ENCODE measurements at regions not wholly inside any gene's neighbourhood (a gene's known extent, or its start where the extent isn't known, plus 50 kb on each side); places are given as distances from the start of the nearest gene placed in this dataset.
A peak's percentile ranks its signal among the peaks of the same experiment; 100 is the strongest.

- peak in 1 of 3 donors; percentile 6 for DNase-seq
Observed at GRCh38 chr2:121969766-121970639, 214.6 kb downstream of the TSN start.

DNA sequence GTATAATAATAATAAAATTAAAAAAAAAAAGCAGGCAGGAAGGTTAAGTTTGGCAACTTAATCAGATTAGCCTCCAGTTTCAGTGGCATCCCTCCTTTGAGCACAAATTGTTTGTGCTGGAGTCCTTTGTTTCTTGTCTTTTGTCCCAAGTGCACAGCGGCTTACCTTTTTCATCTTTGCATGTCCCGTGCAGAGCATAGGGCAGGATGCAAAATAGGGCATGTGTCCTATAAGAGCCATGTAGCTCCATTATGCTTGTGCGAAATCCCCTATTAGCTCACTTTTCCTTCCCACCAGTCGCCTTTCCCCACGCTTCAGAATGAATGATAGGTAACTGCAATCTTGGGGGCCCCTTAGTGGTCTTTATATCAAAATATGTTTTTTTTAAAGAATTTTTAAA, 216.8 kb downstream of the TSN start:
- DNase-seq: no peak

DNA sequence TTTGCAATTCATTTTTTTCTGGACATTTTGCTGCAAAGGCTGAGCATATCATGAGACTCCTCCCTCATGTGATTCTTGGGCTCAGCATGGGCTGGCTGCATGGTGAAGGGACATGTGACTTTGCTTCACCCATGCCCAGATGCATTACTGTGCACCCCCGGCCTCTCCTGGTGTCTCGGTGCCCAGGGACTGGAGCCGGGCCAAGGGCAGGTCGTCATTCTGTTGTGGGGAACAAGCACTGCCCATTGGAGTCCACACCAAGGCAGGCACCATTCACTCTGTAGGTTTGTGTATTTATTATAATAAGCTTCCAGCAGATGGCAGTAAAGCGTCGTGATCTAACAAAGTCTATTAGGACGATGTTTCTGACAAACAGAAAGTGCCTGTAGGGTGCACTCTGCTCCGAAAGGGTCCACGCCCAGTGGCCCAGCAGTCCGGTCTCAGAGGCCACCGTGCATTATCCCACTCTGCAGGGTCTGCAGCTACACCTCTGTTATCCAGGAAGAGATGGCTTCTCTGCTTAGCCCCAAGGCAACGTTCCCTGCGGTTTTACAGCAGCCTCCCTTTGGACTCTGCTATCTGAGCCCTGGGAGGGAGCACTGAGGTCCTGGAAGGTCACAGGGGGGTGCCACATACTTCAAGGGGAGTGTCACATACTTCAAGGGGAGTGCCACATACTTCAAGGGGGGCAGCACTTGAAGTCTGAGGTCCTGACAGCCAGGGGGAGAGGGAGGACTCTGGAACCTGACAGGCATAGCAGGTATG, 219.6 kb downstream of the TSN start:
- DNase-seq: peak; percentile 88 to 93 (median 90)

DNA sequence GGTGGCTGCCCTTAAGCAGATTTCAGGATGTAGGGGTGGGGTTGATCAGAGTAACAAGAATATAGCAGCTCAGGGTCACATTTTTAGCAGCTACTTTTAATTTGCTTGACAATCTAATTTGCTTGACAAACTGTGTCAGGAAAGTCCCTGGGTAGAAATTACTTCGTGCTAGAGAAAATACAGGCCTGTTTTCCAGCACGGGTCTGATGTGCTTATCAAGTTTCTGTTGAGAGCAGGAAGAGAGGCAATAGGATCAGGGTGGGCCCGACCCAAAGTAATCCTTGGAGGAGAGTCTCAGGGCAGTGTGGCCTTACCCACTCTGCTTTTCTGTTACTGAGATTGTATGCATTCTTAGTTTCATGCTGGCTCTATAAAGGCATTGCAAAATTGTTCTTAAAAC, 221.5 kb downstream of the TSN start:
- no peak for DNase-seq

DNA sequence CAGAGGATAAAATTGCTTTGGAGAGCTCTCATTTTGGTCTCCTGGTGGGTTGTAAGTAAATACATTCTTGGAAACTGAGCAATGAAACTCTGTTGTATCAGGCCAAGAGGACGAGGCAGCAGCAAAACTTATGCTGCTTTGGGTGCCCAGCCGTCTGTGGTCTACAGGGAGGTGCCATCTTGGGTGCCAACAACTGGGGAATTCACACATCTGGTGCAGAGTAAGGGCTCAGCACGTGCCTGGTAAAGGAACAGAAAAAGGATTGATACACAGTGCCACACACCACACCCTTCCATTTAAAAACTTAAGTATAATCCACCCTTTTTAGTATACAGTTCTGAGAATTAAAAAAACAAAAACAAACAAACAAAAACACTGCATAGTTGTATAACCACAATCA, 221.9 kb downstream of the TSN start:
- DNase-seq: no peak

DNA sequence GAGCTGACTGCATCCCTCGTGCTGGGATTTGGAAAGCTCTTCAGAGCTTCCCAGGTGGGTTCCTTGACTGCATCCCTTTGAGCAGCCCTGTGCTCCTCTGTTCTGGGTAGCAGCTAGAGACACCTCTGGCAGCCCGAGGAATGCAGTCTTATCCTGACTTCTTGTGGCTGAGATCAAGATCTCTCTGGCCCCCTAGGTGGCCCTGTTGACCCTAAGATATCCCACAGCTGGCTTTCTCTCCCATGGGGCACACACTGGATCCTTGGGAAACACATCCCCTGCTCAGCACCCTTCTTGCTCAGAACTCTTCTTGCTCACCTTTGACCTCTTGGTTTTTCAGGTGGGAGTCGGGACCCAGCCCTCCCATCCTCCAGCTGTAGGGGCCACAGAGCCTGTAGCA, 237.2 kb downstream of the TSN start:
- DNase-seq: no peak

- no peak for DNase-seq
Observed at GRCh38 chr2:121993682-121994081, 238.2 kb downstream of the TSN start.

GRCh38 chr2:121994238-121995206, 239.1 kb downstream of the TSN start:
- DNase-seq: no peak

- no peak for DNase-seq
Observed at GRCh38 chr2:121998751-121999150, 243.3 kb downstream of the TSN start.

GRCh38 chr2:121999264-121999663, 243.8 kb downstream of the TSN start:
- DNase-seq: no peak

- DNase-seq: no peak
Observed at GRCh38 chr2:122000556-122001340, 245.3 kb downstream of the TSN start.

DNA sequence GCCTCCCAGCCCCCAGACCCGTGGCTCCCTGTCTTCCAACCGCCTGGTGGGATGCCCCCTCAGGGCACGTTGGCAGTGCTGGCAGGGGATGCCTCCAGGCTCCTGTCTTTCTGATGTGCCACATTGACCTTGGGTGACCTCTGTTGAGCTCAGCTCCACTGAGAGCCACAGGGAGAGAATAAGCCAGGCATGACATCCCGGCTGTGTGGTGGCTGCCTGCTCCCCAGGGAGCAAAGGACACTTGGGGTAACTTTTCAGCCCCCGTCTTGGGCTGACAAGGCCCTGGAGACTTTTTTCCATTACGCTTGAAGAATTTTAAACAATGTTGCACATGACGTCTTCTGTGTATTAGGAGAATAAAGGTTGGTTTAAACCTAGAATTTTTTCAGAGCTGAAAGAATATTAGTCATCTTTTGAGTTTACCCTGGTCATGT, 246.0 kb downstream of the TSN start:
- no peak for DNase-seq

- no peak for DNase-seq
Observed at GRCh38 chr2:122003196-122003940, 247.9 kb downstream of the TSN start.

GRCh38 chr2:122007126-122007525, 251.7 kb downstream of the TSN start:
- DNase-seq: no peak

- no peak for DNase-seq
Observed at GRCh38 chr2:122007577-122007976, 252.1 kb downstream of the TSN start.

GRCh38 chr2:122009561-122009960, 254.1 kb downstream of the TSN start:
- DNase-seq: no peak

DNA sequence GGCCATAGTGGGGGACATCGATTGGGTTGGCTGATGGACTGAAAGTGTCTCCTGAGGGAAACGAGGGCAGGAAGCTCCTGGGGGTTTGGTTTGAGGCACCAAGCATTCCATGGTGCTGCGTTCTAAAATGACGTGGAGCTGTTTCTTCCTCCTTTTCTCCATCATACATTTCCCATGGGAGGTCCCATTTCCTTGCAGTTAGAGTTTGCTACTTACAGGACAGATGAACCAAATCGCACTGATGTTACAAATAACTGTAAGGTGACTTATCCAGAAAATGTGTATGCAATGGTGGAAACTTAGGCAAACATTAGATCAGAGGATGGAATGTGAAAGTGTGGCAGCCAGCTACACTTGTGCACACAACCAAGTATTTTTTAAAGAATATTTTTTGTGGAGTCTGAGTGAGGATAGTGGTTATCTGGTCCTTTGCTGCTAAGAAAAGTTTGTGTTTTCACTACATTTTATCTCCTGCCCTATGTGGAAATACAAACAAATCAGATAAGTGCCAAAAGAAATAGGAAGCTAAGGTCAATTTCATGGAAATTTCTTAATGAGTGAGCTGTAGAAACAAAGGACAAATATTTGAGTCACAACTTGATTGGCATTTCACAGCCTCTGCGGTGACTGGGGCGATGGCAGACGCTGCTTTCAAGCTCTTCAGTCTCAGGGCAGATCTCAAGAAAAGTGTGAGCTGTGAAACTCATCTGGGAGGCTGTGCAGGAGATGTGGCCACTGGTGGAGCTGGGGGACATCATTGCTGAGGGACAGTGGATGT, 256.2 kb downstream of the TSN start:
- no peak for DNase-seq

- no peak for DNase-seq
Observed at GRCh38 chr2:122018736-122019135, 263.3 kb downstream of the TSN start.

GRCh38 chr2:122019724-122020123, 264.3 kb downstream of the TSN start:
- DNase-seq: no peak

DNA sequence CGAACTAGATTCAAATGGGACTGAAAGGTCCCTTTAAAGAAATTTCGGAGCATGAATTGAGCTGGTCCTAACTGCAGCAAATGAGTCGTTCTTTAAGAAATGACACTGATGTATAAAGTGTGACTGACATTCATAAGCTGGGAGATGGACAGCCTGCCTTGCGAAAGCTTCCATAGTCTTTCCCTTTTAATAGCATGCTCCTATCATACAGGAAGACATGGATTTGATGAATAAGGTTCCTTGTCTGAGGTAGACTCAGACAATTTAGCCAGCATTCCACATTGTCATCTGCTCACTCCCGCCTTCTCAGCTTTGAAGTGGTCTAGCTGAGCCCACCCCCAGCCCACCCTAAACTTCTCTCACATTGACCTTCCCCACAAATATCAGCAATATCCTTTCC, 264.9 kb downstream of the TSN start:
- no peak for DNase-seq

DNA sequence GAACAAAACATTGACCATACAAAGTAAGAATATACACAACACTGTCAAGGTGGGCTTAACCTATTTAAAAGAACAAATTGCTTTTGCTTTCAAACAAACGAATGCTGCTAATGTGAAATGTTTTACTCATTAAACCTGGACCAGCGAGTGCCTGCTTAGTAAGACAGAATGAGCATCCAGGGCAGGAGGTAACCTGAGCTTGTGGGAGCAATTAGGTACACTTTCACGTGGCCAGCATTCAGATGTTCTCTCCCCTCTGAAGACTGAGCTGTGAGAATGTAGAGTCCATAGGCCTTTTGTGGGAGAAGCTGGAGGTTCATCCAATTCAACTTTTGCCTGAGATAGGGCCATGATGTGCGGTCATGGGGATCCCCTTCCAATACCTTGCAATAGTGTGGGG, 266.5 kb downstream of the TSN start:
- DNase-seq: no peak
